HG03354 (cell line): ENCODE measurements at regions not wholly inside any gene's neighbourhood (a gene's known extent, or its start where the extent isn't known, plus 50 kb on each side); places are given as distances from the start of the nearest gene placed in this dataset.
"Not testable (repeated sequence)": the region's sequence is repeated elsewhere in the genome, so short reads cannot be mapped to it uniquely, and the experiment has no call there.

ENCODE experiments used
- ATAC-seq: cut with Tn5 transposase; IDR thresholded peaks from one replicate; pipeline ENCODE4 v1.9.1; 2021; ENCODE audit warnings: mild to moderate bottlenecking; ENCODE audit not compliant: unreplicated experiment, poor library complexity, severe bottlenecking

DNA sequence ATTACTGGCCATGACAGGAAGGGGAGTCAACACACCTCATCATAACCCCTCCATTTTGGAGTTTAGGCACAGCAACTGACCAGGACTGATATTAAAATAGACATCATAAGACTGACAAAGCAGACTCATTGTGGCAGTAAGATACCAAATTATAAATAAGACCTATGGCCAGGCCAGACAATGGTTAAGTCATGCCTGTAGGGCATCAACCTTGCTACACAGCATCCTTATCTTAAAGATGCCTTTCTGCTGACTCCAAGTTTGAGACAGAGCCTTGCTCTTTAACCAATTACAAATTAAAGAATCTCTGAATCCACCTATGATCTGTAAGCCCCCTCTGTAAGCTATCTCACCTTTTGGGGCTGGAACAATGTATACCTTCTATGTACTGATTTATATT is 65.5 kb downstream of the VCX2 start:
- ATAC-seq = no peak

DNA sequence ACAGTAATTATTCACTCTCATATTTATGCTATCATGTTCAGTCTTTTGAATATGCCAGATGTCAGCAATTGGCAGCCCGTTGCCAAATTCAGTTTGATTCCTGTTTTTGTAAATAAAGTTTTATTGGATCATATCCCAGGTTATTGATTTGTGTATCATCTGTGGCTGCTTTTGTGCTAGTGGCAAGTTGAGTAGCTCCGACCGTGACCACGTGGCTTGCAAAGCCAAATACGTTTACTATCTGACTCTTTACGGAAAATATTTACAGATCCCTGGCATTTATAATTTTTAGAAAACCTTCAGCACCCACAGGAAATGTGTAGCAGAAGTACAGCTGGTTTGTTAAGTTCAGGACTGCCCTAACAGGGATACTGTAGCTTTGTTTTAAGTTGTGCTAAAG is 67.4 kb downstream of the VCX2 start:
- no peak for ATAC-seq

GRCh38 chrX:8091510-8091909 is 79.6 kb downstream of the VCX2 start:
- ATAC-seq = no peak

DNA sequence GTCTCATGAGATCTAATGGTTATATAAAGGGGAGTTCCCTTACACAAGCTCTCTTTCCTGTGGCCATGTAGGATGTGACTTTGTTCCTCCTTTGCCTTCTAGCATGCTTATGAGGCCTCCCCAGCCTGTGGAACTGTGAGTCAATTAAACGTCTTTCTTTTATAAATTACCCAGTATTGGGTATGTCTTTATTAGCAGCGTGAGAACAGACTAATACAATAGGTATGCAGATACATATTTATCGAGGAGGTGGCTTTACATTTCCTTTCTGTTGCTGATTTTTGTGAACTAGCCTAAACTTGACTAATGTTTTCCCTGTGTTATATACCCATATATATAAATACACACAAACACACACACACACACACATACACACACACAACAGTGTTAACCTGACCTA is 80.2 kb downstream of the VCX2 start:
- no peak for ATAC-seq

DNA sequence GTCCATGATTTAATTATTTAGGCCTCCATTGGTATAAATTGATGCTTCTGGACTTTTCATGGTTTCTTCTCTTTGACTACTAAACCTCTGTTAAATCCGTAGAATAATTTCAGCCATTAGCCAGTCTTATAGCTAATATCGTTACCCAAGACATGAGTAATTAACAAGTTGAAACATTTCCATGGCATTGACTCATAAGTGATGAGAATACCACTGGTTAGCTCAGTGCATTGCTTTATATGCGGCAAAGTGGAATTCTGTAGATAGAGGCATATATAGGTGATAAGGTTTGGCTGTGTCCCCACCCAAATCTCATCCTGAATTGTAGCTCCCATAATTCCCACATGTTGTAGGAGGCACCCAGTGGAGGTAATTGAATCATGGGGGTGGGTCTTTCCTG is 80.6 kb downstream of the VCX2 start:
- ATAC-seq = no peak

- ATAC-seq = no peak
Observed at GRCh38 chrX:8089141-8089540, 81.9 kb downstream of the VCX2 start.

DNA sequence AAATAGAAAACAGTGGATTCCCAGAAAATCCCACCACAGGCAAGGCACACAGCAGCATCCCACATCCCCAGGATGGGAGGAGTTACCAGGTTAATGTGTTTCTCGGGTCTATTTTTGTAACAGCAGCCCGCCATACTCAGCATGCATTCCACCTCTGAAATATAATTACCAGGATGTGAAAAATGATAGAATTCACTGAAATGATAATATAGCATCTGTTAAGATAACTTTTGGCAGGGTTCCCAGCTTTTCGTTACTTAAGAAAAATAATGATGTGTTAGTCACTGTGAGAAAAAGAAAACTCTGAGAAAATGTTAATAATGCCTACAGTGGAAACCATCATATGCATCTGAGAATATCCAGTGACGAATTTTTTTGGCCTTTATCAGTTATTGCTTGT is 87.1 kb downstream of the VCX2 start:
- no peak for ATAC-seq

- ATAC-seq = no peak
Observed at GRCh38 chrX:8083286-8083685, 87.8 kb downstream of the VCX2 start.

- ATAC-seq = no peak
Observed at GRCh38 chrX:8075636-8076035, 95.4 kb downstream of the VCX2 start.

GRCh38 chrX:8067754-8068462 is 103.2 kb downstream of the VCX2 start:
- ATAC-seq = no peak

- no peak for ATAC-seq
Observed at GRCh38 chrX:8052909-8053308, 118.2 kb downstream of the VCX2 start.

DNA sequence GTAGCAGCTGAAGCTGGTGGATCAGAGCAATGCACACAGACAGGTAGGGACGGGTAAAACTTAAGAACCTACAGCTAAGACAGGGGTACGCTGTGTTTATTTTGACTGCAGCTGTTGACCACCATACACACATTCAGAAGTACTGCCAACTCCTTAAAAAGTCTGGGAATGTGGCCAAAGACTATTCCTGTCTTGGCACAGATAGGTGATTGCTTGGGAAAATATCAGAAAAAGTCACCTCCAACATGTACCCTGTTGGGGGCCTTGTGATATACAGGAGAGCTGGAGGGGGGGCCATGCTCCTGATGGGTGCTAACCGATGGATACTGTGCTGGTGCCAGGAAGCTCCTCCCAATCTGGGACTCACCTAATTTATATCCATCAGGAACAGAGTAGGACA is 121.2 kb downstream of the VCX2 start:
- no peak for ATAC-seq

DNA sequence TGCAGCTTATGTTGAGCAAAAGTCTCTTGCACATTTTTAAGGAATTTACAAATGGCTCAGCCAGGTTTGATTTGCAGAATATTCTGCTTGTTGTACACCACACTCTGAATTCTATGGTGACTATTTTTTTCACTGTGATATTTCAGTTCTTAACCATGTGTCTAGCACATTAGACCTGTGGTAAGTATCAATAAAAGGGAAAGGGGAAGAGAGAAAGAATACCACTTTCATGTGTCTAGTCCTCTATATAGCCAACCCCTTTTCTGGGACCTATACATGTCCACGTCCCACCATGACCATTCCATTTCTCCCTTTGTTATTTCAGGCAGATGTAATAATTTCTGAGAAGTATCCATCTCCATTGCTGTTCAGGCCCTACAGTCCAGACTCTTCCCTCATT is 121.3 kb upstream of the PNPLA4 start:
- ATAC-seq = no peak

- ATAC-seq = no peak
Observed at GRCh38 chrX:8044947-8045346, 117.7 kb upstream of the PNPLA4 start.

DNA sequence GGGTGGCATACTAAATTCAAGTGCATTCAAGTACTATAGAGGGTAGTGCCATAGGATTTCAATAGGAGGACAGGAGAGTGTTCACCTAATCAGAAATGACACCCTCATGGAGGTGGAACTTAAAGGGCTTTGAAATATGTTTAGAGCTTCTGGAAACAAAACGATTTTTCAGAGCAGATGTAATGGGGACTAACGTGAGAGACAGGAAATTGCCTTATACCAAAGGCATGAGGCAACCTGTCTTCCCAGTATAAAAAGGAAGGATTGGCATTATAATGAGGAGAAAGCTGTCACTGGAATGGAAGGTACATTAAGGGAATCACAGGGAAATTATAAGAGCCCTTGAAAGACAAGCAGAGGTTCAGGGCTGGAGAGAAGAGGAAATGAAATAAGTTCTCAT is 116.3 kb upstream of the PNPLA4 start:
- no peak for ATAC-seq

- ATAC-seq = no peak
Observed at GRCh38 chrX:8043121-8043520, 115.9 kb upstream of the PNPLA4 start.

GRCh38 chrX:8042304-8042703 is 115.1 kb upstream of the PNPLA4 start:
- ATAC-seq = no peak

GRCh38 chrX:8039711-8040110 is 112.5 kb upstream of the PNPLA4 start:
- ATAC-seq = not testable (repeated sequence)

DNA sequence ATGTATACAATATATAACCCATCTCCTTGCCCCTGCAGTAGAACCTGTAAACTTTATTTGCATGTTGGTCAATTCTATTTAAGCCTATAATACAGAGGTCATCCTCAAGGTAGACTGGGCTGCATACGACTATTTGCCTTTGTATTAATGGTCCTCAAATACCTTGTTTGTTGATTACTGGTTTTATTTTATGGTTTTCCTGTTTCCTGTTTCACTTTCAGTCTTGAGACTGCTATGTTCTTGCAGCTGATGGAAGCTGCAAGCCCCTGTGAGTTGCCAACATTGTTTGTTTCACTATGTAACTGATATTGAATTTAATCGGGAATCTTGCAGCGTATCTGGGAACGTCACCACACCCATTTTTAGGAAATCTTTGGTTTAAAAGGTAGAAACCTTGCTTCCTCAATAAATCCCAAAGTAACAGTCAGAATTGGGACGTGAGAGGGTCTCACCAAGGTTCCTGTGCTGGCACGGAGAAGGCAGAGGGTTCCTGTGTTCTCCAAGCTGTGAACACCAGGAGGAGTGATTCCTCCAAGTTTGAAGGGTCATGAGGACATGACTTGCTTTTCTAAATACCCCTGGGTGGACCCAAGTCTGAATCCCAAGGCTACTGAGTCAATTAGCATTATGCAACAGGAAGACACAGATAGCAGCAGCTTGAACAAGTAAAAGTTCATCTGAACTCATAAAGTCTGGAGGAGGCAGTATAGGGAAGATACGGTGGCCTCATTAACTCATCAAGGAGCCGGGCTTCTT is 110.6 kb upstream of the PNPLA4 start:
- no peak for ATAC-seq

DNA sequence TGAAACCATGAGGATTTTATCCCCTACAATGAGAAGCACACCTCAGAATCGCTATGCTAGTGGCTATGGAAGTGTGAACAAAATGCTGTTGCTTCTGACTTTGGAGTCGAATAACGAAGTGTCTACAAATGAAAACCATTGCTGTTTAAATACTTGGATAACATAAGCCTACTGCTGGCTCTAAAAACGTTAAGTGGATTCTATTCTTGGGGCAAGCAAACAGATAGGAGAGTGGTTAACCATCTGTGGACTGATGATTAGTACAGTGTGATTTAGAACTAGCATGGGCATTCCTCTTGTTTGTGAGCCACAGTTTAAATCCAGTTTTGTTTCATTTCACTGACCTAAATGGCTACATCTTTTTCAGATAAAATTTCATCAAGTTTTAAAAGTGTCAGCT is 109.7 kb upstream of the PNPLA4 start:
- ATAC-seq = no peak

DNA sequence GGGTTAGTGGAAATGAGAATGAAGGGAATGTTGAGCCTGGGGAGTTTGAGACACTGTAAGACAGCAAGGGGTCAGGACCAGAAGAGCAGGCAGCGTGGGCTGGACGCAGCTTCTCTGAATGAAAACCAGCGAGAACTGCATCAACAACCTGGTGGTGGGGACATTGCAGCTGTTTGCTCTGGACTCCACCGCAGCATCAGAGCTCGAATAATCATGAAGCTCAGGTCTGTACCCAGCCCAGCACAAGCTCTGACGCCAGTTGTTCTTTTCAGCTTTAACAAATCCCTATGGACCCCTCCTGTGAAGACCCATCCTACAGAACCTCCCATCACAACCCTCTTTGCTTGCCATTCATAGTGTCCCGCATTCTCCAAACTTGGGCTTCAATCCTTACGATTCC is 106.8 kb upstream of the PNPLA4 start:
- ATAC-seq = no peak

DNA sequence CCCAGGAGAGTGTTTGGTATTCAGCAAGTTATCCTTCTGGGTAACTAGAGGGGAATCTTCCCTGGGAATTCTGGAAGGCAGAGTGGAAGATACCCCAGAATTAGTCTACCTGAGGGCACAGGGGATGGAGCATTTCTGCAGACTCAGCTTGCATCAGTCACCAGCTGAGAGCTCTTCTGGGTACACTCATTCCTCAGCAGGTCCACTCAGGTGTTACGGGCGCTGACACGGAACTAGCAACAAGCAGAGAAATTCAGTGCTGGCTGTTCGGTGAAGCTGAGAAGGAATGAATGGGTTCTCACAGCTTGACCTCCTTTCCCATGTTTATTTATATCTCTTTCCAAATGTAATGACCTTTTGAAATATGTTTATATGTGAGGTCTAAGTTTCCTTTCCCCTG is 106.0 kb upstream of the PNPLA4 start:
- ATAC-seq = no peak
